ENCODE measurements at regions not wholly inside any gene's neighbourhood (a gene's known extent, or its start where the extent isn't known, plus 50 kb on each side); places are given as distances from the start of the nearest gene placed in this dataset.

GRCh38 chrX:25618248-25618647 lies 519.9 kb upstream of the MAGEB18 start:
- H3K9ac ChIP-seq (ENCODE audit: insufficient read depth in 1 of 2, low read depth in 2 of 2, low read length in 2 of 2), result no peak overlapping the region
- no peaks in the 10 kb centered on the region for H3K27me3 ChIP-seq (ENCODE audit: control insufficient read depth in 2 of 2, insufficient read depth in 2 of 2, low read length in 2 of 2)
- DNase-seq (ENCODE audit: extremely low read depth in 1 of 4, low spot score in 3 of 4) (no peak), ATAC-seq (no peak), FAIRE-seq (no peak)
- intact Hi-C loops (cut with micrococcal nuclease) (no loop called here), in situ Hi-C loops (cut with MboI) (no loop called here)
- no peaks in the 10 kb centered on the region for H3K36me3 ChIP-seq (ENCODE audit: control insufficient read depth, insufficient read depth, low read length)
- no peak overlapping the region for H3K4me2 ChIP-seq (ENCODE audit: insufficient read depth, low read length)
- ChIA-PET POLR2A (no interaction called here), CTCF (ENCODE audit: low intra/inter-chr PET ratio) (no interaction called here)
- H3K9me3 ChIP-seq (replicated peaks; ENCODE audit: control insufficient read depth, insufficient read depth, low read depth, low read length), result no peaks in the 10 kb centered on the region
- WGBS (ENCODE audit: insufficient coverage, low coverage, missing lambda C conversion rate), result 0% methylated on average over 2 of the region's 4 CpGs
- H3K79me2 ChIP-seq (ENCODE audit: control insufficient read depth, insufficient read depth, low read length), result no peaks in the 10 kb centered on the region
- H3K27ac ChIP-seq (ENCODE audit: extremely low read depth, low read depth, low read length), result no peak overlapping the region
- H3K4me1 ChIP-seq (replicated peaks in 1 of 2; ENCODE audit: control insufficient read depth in 2 of 2, insufficient read depth in 2 of 2, low read length in 2 of 2), result no peaks in the 10 kb centered on the region
- H3K4me3 ChIP-seq, result no peak overlapping the region
- no peaks in the 10 kb centered on the region for H4K20me1 ChIP-seq (replicated peaks; ENCODE audit: control insufficient read depth, insufficient read depth, low read length)
- no TSS peak for BruUV-seq (replicated peaks)
- no peaks in the 10 kb centered on the region for H3K9me1 ChIP-seq (ENCODE audit: control insufficient read depth, insufficient read depth, low read length)
- H2AFZ ChIP-seq (ENCODE audit: low read depth, low read length), result no peak overlapping the region
- TF ChIP-seq MIER1 (IDR thresholded peaks at IDR 0.05; ENCODE audit: low read depth) (no peak), ZNF644 (tag; IDR thresholded peaks at IDR 0.05; ENCODE audit: low read depth) (no peak), CREB3L1 (IDR thresholded peaks at IDR 0.05; ENCODE audit: borderline replicate concordance, low read depth) (no peak), ZNF282 (CRISPR knock-in tag; IDR thresholded peaks at IDR 0.05) (no peak), ZNF655 (CRISPR knock-in tag; IDR thresholded peaks at IDR 0.05) (no peak), XRCC3 (IDR thresholded peaks at IDR 0.05) (no peak), TEAD2 (tag; IDR thresholded peaks at IDR 0.05) (no peak), STAT6 (CRISPR knock-in tag; IDR thresholded peaks at IDR 0.05) (no peak), ZC3H8 (IDR thresholded peaks at IDR 0.05) (no peak), ID3 (CRISPR knock-in tag; IDR thresholded peaks at IDR 0.05) (no peak), ID3 (tag; IDR thresholded peaks at IDR 0.05) (no peak), GTF3C2 (IDR thresholded peaks at IDR 0.05; ENCODE audit: borderline replicate concordance, extremely low read depth, insufficient read length) (no peak)

Measured in K562 (cell line).